Left ventricle myocardium superior (tissue), 1 donor: ENCODE measurements at regions not wholly inside any gene's neighbourhood (a gene's known extent, or its start where the extent isn't known, plus 50 kb on each side); places are given as distances from the start of the nearest gene placed in this dataset.
"Not testable (repeated sequence)": the region's sequence is repeated elsewhere in the genome, so short reads cannot be mapped to it uniquely, and the experiment has no call there.

Source experiments
- ATAC-seq: fragments of 200-7000 bp; cut with Tn5 transposase; one replicate; pipeline ENCODE4 v1.9.1; 2020; ENCODE audit warnings: mild to moderate bottlenecking, moderate library complexity
- DNase-seq: peaks from one replicate; pipeline ENCODE4 v3.0.0-alpha.2; 2020
- intact Hi-C: fragments of 100-400 bp; cut with micrococcal nuclease; formaldehyde crosslinking; loops from one replicate; pipeline ENCODE4 v1.11.0; 2022
- donor health status: DM: no; HTN: yes; CAD: no; lungs with severe emphysema.

DNA sequence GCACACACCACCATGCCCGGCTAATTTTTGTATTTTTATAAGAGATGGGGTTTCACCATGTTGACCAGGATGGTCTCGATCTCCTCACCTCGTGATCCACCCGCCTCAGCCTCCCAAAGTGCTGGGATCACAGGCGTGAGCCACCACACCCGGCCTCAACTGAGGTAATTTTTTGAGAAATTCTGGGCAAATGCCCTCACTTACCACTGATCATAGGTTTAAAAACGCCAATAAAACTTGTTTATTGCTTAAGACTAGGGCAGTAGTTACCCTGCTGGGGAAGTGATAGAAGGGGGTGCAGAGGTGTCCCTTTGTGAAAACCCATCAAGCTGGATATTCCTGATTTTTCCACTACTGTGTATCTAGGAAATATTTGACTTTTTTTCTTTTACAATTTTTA is 196.3 kb downstream of the BCAS1 start:
- intact Hi-C loops, result no loop called here
- ATAC-seq (no peak), DNase-seq (no peak)

DNA sequence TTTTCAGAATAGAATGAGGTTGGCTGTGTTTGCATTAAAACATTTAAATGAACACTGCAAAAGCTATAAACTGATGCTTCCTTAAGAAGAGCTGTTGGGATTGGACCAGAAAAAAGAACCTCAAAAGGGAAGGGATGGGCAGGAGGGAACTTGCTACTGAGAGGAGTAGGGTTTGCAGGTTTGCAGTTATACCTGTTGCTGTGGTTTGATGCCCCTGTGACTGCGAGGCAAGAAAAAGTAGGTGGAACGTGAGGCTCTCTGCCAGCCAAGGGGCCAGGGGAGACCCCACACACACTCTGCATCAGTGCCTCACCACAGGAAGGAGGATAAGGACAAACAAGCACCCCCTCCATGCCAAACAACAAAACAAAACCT is 197.2 kb downstream of the BCAS1 start:
- ATAC-seq (no peak), DNase-seq (no peak)
- intact Hi-C loops, result no loop called here

DNA sequence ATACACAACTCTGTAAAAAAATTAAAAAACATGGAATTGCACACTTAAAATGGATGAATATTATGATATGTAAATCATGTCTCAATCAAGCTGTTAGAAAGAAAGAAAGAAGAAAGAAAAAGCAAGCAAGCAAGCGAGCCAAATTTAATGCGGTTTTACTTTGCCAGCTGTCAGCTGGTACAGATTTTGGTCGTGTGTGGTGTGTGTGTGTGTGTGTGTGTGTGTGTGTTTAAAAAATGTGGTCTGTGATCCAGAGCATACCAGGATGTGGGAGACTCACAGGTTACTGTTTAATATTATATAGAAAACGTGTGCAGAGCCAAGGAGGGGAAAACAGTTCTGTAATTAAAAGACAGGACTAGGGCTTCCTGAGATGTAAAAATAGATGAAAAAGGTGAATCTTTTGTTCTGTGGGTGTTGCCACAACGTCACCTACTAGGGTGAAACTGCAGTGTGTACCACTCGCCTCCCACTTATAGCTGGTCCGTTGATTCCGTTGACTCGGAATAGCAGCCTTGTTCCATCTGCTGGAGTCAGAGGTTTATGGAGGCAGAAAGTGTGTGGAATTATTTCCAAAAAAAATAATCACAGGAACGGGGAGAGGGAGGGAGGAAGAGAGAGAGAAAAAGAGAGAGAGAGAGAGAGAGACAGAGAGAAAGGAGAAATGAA is 197.7 kb downstream of the BCAS1 start:
- no peak for DNase-seq

DNA sequence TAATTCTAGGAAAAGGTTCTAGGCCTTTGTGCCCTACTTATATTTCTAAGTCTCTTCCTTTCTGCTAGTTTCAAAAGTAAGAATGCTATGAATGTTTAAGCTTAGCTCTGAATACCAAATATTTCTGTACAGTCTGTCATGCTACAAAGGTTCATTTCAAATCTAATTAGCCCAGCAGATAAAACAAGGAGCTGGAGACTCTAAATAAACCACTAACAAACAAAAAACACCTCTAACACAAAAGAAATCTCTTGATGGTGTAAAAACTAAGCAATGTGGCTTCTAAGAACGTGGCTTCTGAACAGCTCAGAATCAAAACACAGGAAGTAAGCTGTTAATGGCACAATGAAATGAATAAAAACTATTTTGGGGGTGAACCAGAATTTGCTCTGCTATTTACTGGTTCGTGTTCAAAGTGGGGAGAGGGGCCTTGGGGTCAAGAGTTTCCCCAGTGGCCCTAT is 198.3 kb downstream of the BCAS1 start:
- intact Hi-C loops, result no loop called here

More for the DNA sequence above, 197.7 kb downstream of the BCAS1 start:
- peak; percentile 20 for ATAC-seq
- intact Hi-C loops, result no loop called here

DNA sequence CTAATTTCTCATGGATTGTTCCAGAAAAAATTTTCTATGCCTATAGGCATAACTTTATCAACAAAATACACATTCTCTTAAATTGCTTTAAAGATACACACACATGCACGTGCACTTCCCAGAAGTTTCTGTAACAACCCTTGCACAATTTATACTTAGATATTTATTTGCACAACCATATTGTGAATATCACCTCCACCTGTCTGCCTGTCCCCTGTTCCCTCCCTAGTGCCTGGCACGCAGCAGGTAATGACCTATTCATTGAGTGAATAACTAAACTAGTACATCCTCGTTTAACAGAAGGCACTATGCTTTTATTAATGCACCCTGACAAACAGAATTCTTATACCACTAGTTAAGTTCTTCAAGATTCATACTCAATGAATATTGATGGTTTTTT is 198.9 kb downstream of the BCAS1 start:
- no peak for ATAC-seq
- no peak for DNase-seq
- intact Hi-C loops, result no loop called here

More for the DNA sequence above, 198.3 kb downstream of the BCAS1 start:
- DNase-seq, result no peak
- no peak for ATAC-seq

DNA sequence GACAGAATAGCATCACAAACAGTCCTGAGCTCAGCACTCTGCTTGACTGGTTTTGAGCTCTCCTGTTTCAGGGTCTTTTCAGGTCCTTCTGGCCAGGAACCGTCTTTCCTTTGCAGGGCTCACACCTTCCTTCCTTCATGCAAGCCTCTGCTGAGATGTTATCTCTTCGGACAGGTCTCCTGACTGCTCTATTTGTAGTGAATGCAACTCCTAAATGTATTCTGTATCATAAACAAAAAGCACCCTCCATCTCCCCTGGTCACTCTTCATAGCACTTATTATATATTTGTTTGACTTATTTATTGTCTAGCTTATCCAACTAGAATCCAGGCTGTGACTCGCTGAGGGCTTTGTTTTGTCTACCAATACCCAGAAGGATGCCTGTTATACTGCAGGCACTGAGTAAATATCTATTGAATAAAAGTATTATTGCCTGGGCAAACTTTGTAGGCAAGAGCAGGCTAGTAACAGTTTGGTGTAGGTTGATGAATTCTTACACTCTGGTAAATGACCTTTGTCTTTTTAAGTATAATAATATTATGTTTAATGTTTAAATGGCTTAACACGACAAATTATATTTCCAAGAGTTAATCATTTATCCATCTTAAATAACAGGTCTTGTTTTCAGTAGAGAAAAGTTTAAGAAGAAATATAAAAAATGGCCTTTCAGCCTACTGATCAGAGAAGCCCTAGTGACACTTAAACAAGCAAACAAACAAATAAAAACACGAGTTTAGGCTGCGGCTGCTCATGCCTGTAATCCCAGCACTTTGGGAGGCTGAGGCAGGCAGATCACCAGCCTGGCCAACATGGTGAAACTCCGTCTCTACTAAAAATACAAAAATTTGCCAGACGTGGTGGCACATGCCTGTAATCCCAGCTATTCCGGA is 199.7 kb downstream of the BCAS1 start:
- intact Hi-C loops, result no loop called here
- ATAC-seq, result no peak

DNA sequence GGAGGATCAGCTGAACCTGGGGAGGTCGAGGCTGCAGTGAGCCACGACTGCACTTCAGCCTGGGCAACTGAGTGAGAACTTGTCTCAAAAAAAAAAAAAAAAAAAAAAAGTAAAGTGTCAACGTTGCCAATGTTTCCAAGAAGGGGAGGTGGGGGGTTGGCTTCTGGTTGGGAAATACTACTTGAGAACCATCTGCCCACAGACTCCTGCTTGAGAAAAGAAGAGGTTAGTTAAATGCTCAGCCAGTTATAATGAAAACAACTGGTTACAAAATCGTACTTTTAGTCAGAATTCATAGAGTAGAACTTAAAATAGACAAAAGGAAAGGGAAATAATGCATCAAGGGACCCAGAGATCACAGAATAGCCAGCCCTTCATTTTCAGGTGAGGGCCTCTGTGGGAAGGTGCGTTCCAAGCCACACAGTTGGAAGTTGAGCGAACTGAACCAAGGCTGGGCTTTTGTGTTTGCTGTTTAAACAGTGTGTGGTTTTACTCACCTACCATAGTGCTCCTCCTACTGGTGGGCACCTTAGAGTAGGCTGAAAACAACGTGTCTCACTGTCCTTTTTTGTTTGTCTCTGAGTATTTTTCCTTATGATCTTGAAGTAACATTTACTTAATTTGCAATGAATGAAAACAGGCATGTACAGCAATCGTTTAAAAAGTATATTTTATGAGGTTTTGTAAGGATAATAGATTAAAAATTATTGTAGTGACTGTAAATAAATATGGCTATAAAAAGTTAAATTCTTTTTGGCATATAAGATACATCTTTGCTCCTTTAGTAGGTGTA is 200.7 kb downstream of the BCAS1 start:
- intact Hi-C loops, result no loop called here

More for the DNA sequence above, 199.7 kb downstream of the BCAS1 start:
- DNase-seq, result no peak

DNA sequence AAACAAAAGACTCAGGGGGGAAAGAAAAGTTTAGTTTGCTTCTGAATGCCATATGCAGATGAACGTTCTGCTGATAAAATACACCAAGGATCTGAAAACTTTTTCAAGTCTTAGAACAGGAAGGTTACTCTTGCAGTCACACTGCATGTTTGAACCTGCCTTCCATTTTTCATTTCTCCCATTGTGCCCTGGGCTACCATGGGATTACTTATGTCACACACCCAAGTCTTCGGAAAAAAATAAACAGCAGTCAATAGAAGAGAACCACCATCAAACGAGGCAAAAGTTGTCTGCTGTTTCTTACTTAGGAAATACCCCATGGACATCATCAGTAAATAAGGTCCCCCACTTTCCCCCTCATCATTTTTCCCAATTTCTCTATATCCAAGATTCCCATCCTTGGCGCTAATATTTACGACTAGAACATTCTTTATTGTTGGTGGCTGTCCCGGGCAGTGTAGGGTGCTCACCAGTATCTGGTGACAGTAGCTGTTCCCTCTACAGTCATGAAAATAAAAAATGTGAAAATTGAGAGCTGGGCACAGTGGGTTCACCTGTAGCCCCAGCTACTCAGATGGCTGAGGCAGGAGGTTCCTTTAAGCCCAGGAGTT is 202.5 kb downstream of the BCAS1 start:
- DNase-seq (no peak), ATAC-seq (no peak)
- intact Hi-C loops, result no loop called here

More for the DNA sequence above, 200.7 kb downstream of the BCAS1 start:
- DNase-seq (no peak), ATAC-seq (peak; percentile 88)

DNA sequence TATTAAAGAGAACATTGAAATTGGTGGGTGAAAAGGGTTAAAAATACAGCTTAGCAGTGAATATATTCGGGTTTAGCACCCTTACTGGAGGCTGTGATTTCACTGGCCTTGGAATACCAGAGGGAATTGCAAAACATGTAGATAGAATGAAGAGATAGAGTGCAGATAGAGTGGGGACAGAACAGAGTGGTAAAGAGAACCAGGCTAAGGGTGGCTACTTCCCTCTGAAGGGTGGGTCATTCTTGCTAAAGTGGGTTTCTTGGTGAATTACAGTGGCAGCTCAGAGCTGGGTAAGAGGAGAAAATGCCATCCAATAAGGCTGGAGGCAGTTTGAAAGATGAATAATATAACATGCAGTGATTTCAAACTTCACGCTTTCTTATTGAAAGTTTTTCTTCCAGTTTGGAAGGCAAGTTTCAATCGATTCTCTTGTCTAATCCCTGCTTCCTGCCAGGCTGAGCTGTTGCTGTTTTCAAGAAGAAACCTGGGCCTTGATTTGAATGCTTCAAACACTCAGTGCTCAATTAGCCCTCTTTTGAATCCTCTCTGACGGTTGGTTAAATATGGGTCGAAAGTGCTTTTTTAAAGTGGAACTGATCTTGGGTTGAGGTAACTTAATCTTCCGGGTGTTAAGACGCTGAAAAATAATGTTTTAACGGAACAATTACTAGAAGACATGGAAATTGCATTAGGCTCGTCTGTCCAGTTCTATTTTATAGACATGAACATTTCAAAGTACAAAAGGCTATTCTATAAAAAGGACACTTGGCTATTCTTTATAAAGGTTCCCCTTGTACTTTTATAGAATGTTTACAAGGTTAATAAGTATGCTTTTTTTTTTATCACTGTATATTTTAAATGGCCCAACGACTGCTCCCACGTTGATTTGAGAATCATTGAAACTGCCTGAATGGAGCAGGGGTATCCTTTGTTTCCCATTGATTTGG is 203.3 kb downstream of the BCAS1 start:
- intact Hi-C loops, result no loop called here
- DNase-seq (no peak), ATAC-seq (no peak)

DNA sequence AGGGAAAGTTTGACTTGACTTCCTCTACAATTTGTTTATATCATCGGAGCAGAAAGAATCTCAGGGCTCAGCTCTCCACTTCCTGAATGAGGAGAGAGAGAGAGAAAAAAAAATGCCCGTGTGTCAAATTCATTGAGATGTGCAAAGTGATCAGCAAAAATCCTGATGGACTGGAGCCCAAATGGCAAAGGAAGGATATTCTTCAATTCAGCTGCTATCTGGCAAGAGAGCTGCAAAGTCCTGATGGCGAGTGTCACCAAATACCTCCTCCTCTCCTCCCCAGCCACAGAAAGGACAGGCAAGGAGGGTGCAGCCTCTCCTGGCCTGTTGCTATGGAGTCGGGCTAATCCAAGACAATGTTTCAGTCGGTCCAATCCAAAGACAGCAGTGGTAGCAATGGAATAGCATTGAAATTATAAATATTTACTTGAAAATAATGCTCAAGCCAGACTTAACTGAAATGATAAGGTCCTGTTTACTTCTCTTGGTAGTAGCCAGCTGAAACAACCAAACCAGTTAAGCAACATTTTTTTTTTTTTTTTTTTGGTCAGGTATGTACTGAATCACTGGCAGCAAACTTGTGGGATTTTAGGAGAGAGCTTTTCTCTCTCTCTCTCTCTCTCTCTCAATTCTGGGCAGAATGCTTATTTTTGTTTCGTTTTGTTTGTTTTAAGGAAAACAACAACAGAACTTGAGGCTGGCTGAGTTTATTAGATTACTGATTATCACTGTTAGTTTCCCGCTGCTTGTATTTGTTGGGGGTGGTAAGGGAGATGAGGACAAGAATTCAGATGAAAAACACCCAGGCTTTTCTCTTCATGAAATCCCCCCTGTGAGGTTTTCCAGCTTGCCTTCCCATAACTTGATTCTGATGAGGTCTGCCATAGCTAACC is 204.2 kb downstream of the BCAS1 start:
- intact Hi-C loops, result no loop called here
- no peak for DNase-seq
- ATAC-seq, result peak; percentile 73

DNA sequence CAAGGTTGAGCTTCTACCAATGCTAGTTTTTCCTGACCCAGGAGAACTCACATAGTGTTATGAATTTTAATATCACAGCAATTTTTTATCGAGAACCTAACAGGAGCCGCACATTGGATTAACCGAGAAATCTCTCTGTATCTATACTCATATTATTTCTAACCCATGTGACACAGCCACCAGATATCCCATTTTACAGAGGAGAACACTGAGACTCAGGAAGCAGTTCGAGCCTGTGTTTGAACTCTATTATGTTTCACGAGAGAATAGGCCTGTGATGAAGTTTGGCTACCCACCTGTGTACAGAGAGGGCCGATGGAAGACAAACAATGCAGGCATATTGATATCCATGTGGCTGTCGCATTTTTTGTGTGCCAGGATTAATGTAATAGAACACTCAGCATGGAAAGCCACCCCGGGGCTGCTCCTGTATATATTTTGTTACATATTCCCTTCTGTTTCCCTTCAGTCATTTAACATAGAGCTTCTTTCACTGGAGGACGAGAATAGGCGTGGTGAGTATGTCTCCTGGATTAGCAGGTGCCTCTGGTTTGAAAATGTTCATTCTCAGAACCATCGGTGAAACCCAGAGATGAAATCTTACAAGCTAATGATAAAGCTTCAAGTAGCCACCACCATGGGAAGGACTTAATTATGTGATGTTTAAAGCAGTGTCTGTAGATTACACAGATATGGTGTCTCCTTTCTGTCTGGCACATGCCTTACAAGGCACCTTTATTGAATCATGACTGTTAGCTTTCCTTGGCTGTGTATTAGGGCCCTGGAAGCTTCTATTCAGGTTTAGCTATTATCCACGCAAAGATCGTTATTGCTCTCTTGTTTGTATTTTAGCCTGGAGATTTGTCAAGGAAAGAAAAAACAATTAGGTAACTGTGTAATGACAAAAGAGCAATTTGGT is 205.4 kb downstream of the BCAS1 start:
- ATAC-seq, DNase-seq, intact Hi-C loops: not testable (repeated sequence)

DNA sequence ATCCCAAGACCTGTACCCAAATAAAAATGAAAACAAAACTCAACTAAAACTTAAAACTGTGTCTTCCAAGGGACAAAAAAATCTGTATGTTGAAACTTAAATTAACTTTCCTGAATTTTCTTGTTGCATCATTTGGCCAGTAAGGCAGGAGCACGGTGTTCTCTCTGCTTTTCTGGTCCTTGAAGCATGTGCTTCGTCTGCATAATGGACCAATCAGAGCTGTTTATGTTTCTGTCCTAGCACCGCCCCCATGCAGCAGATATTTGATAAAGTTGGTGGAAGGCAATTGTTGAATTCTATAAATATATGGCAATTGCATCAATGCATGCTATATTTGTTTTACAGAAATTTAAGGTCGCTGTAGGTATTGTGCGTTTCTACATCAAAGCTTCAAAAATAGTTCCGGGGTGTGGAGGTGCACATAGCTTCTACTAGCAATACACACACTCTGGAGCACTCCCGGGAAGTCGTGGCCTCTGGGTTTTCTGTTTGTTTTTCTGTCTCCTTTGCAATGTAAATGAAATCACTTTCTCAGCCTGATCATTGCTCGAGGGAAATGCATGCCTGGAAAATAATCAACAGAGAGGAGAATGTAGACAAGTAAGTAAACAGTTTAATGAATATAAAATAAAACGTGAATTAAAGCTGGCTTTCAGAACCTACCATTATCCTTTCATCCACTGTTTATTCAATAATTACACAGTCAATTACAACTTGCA is 206.3 kb downstream of the BCAS1 start:
- ATAC-seq, intact Hi-C loops, DNase-seq: not testable (repeated sequence)

DNA sequence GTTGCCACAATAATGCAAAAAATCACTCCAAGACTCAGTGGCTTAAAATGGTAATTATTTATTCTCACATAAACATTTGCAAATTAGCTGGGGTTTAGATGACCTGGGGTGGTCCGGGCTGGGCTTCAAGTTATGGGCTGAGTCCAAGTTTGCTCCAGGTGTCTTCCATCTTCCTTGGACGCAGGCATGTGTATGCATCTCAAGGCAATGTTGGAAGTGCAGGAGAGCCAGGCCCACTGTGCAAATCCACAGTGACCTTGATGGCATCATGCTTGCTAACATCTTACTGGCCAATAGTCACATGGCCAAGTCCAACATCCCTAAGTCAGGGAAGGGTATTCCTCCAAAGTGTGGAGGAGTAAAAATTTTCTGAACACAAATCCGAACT is 206.9 kb downstream of the BCAS1 start:
- DNase-seq, ATAC-seq, intact Hi-C loops: not testable (repeated sequence)

DNA sequence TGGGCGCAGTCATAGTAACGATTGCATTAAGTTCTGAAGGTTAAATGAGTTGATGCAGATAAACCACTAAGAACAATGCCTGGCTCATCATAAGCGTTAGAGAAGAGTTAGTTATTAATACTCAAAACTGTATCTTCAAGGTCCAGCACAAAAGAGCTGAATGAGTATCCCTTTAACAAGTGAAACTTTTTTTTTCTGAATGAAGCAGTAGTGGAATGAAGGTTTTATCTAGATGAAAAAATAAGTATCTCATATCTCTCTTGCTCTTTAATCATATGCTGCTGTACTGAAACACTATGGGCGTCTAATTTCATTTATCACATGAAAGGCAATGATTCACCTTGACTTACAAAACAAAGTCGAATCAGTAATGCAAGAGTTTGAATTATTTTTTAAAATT is 207.4 kb downstream of the BCAS1 start:
- DNase-seq, intact Hi-C loops, ATAC-seq: not testable (repeated sequence)

DNA sequence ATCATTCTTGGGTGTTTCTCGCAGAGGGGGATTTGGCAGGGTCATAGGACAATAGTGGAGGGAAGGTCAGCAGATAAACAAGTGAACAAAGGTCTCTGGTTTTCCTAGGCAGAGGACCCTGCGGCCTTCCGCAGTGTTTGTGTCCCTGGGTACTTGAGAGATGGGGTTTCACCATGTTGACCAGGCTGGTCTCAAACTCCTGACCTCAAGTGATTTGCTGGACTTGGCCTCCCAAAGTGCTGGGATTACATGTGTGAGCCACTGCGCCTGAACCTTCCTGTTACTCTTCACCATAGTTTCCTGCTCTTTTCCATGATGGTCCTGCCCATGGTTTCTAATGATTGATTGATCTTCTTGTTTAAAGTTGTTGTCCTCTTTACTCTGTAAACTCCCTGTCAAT is 207.9 kb downstream of the BCAS1 start:
- DNase-seq, intact Hi-C loops, ATAC-seq: not testable (repeated sequence)

DNA sequence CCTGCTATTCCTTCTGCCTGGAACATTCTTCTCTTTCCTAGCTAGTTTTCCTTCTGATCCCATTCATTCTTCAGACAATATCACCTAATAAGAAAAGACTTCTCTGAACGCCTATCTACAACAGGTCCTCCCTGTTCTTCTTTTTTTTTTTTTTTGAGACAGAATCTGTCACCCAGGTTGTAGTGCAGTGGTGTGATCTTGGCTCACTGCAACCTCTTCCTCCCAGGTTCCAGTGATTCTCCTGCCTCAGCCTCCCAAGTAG is 208.3 kb downstream of the BCAS1 start:
- DNase-seq, ATAC-seq, intact Hi-C loops: not testable (repeated sequence)
